ENCODE measurements at regions not wholly inside any gene's neighbourhood (a gene's known extent, or its start where the extent isn't known, plus 50 kb on each side); places are given as distances from the start of the nearest gene placed in this dataset.

DNA sequence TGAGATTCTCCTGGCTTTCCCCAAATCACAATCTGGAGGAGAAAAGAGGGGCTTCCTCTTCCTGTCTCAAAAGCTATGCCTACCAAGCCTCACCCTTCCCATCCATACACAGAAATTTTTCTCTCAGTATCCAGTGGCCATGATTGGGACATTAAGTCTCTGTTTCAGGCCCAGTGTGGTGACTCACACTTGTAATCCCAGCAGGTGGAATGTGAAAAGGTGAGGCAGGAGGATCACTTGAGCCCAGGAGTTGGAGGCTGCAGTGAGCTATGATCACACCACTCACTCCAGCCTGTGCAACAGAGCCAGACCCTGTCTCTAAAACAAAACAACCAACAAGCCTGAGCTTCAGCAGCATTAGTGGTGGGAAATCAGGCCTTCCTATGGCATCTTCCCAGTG lies 210.0 kb downstream of the OGFRL1 start:
- TF ChIP-seq, protein P1, sequence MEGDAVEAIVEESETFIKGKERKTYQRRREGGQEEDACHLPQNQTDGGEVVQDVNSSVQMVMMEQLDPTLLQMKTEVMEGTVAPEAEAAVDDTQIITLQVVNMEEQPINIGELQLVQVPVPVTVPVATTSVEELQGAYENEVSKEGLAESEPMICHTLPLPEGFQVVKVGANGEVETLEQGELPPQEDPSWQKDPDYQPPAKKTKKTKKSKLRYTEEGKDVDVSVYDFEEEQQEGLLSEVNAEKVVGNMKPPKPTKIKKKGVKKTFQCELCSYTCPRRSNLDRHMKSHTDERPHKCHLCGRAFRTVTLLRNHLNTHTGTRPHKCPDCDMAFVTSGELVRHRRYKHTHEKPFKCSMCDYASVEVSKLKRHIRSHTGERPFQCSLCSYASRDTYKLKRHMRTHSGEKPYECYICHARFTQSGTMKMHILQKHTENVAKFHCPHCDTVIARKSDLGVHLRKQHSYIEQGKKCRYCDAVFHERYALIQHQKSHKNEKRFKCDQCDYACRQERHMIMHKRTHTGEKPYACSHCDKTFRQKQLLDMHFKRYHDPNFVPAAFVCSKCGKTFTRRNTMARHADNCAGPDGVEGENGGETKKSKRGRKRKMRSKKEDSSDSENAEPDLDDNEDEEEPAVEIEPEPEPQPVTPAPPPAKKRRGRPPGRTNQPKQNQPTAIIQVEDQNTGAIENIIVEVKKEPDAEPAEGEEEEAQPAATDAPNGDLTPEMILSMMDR (IDR thresholded peaks at IDR 0.05), result no peak
- TF ChIP-seq EZH2 (IDR thresholded peaks at IDR 0.05) (no peak), EZH2phosphoT487 (IDR thresholded peaks at IDR 0.05) (no peak)

Measured in neural progenitor cell (in vitro differentiated cells).